Astrocyte (in vitro differentiated cells and primary cell): ENCODE measurements at regions not wholly inside any gene's neighbourhood (a gene's known extent, or its start where the extent isn't known, plus 50 kb on each side); places are given as distances from the start of the nearest gene placed in this dataset.

Source experiments
- DNase-seq: peaks from one replicate; pipeline ENCODE4 v3.0.0-alpha.2; 2010; ENCODE audit warnings: low read depth
- FAIRE-seq: peaks from 2 replicates; lab custom pipeline; 2011; peaks lifted over from hg19 to GRCh38; lab: Jason Lieb, UNC
- H2AFZ ChIP-seq: 2 replicates; pipeline ENCODE4 v1.6.0; 2012; ENCODE audit warnings: low read depth, low read length, inconsistent platforms
- H3K27ac ChIP-seq: 2 replicates; pipeline ENCODE4 v1.5.1; 2011; ENCODE audit warnings: low read depth, low read length, inconsistent platforms
- H3K27me3 ChIP-seq: 2 replicates; pipeline ENCODE4 v1.6.0; 2011; ENCODE audit warnings: low read length, inconsistent platforms; ENCODE audit not compliant: insufficient read depth
- H3K36me3 ChIP-seq: 2 replicates; pipeline ENCODE4 v1.5.1; 2011; ENCODE audit warnings: low read length, inconsistent platforms; ENCODE audit not compliant: insufficient read depth
- H3K4me1 ChIP-seq: 2 replicates; pipeline ENCODE4 v1.5.1; 2011; ENCODE audit warnings: low read length, inconsistent platforms; ENCODE audit not compliant: insufficient read depth
- H3K4me2 ChIP-seq: 2 replicates; pipeline ENCODE4 v1.6.0; 2012; ENCODE audit warnings: low read length, inconsistent platforms
- H3K4me3 ChIP-seq: 2 replicates; pipeline ENCODE4 v1.5.1; 2011; ENCODE audit warnings: low read depth, mild to moderate bottlenecking, low read length, inconsistent platforms; ENCODE audit not compliant: insufficient read depth
- H3K79me2 ChIP-seq: 2 replicates; pipeline ENCODE4 v1.6.0; 2012; ENCODE audit warnings: mild to moderate bottlenecking, low read length, inconsistent platforms; ENCODE audit not compliant: insufficient read depth
- H3K9ac ChIP-seq: 2 replicates; pipeline ENCODE4 v1.6.0; 2012; ENCODE audit warnings: mild to moderate bottlenecking, low read length, inconsistent platforms
- H3K9me3 ChIP-seq: 2 replicates; pipeline ENCODE4 v1.5.1; 2012; ENCODE audit warnings: low read depth, mild to moderate bottlenecking, low read length, inconsistent platforms; ENCODE audit not compliant: insufficient read depth
- H4K20me1 ChIP-seq: 2 replicates; pipeline ENCODE4 v1.6.0; 2012; ENCODE audit warnings: low read length, inconsistent platforms; ENCODE audit not compliant: insufficient read depth
- H3K27ac Mint-ChIP-seq: one replicate; pipeline ENCODE4 v1.8.0; 2021; ENCODE audit warnings: mild to moderate bottlenecking, mixed read lengths; ENCODE audit not compliant: unreplicated experiment
- H3K27me3 Mint-ChIP-seq: one replicate; pipeline ENCODE4 v1.8.0; 2021; ENCODE audit warnings: low read depth, mixed read lengths; ENCODE audit not compliant: unreplicated experiment
- H3K36me3 Mint-ChIP-seq: one replicate; pipeline ENCODE4 v1.8.0; 2021; ENCODE audit warnings: low read depth, mixed read lengths; ENCODE audit not compliant: unreplicated experiment
- H3K4me1 Mint-ChIP-seq: one replicate; pipeline ENCODE4 v1.8.0; 2021; ENCODE audit warnings: low read depth, mixed read lengths; ENCODE audit not compliant: unreplicated experiment
- H3K4me3 Mint-ChIP-seq: one replicate; pipeline ENCODE4 v1.8.0; 2021; ENCODE audit warnings: mild to moderate bottlenecking, moderate library complexity, mixed read lengths; ENCODE audit not compliant: unreplicated experiment
- H3K9me3 Mint-ChIP-seq: one replicate; pipeline ENCODE4 v1.8.0; 2021; ENCODE audit warnings: mild to moderate bottlenecking, mixed read lengths; ENCODE audit not compliant: unreplicated experiment
- CTCF ChIP-seq: IDR thresholded peaks from 2 replicates; pipeline ENCODE4 v1.5.1; 2011; ENCODE audit warnings: low read depth, mild to moderate bottlenecking, inconsistent platforms, low read length, moderate library complexity; ENCODE audit not compliant: insufficient read depth
- EZH2 ChIP-seq: IDR thresholded peaks from 2 replicates; pipeline ENCODE4 v1.6.1; 2012; ENCODE audit warnings: mild to moderate bottlenecking, low read length, inconsistent platforms; ENCODE audit not compliant: insufficient read depth

- no peak overlapping the region for H3K27ac ChIP-seq
- DNase-seq (no peak), FAIRE-seq (no peak)
- no peaks in the 10 kb centered on the region for H3K9me3 Mint-ChIP-seq
- peaks cover 44% of the 10 kb centered on the region for H3K4me1 ChIP-seq
- H3K4me1 Mint-ChIP-seq, result peaks cover 23% of the 10 kb centered on the region
- H3K27me3 Mint-ChIP-seq, result peaks cover 3% of the 10 kb centered on the region
- H3K79me2 ChIP-seq, result peaks cover 7% of the 10 kb centered on the region
- no peaks in the 10 kb centered on the region for H3K36me3 Mint-ChIP-seq
- H4K20me1 ChIP-seq, result no peaks in the 10 kb centered on the region
- no peaks in the 10 kb centered on the region for H3K27me3 ChIP-seq
- H3K9me3 ChIP-seq, result no peaks in the 10 kb centered on the region
- H3K36me3 ChIP-seq, result no peaks in the 10 kb centered on the region
- no peak overlapping the region for H3K4me2 ChIP-seq
- TF ChIP-seq CTCF, result no peak
- no peak for TF ChIP-seq EZH2
- H3K4me3 ChIP-seq, result no peak overlapping the region
- H3K27ac Mint-ChIP-seq, result no peak overlapping the region
- H2AFZ ChIP-seq, result no peak overlapping the region
- no peak overlapping the region for H3K4me3 Mint-ChIP-seq
- H3K9ac ChIP-seq, result no peak overlapping the region
Observed at GRCh38 chr17:77306048-77306789, 165.4 kb downstream of the SEC14L1 start.

GRCh38 chr17:77306790-77307478 lies 166.2 kb downstream of the SEC14L1 start:
- Histone ChIP-seq H3K36me3 (no peaks in the 10 kb centered on the region), H3K9me3 (no peaks in the 10 kb centered on the region), H3K4me1 (peaks cover 44% of the 10 kb centered on the region), H3K27ac (no peak overlapping the region), H3K79me2 (peaks cover 7% of the 10 kb centered on the region), H2AFZ (no peak overlapping the region), H3K27me3 (no peaks in the 10 kb centered on the region), H3K4me3 (no peak overlapping the region), H3K4me2 (no peak overlapping the region), H4K20me1 (no peaks in the 10 kb centered on the region), H3K9ac (no peak overlapping the region)
- DNase-seq (no peak), FAIRE-seq (no peak)
- H3K27ac Mint-ChIP-seq, result no peak overlapping the region
- TF ChIP-seq EZH2 (no peak), CTCF (no peak)
- no peaks in the 10 kb centered on the region for H3K9me3 Mint-ChIP-seq
- H3K4me1 Mint-ChIP-seq, result peaks cover 23% of the 10 kb centered on the region
- H3K4me3 Mint-ChIP-seq, result peak overlapping the region; percentile 16
- peaks cover 8% of the 10 kb centered on the region for H3K27me3 Mint-ChIP-seq
- no peaks in the 10 kb centered on the region for H3K36me3 Mint-ChIP-seq
